ENCODE measurements at regions not wholly inside any gene's neighbourhood (a gene's known extent, or its start where the extent isn't known, plus 50 kb on each side); places are given as distances from the start of the nearest gene placed in this dataset.
A peak's percentile ranks its signal among the peaks of the same experiment; 100 is the strongest.

GRCh38 chr6:54991761-54992330 lies 145.3 kb downstream of the FAM83B start:
- no peak for DNase-seq
- 44% methylated on average over 1 of the region's 1 CpG for WGBS
- Histone ChIP-seq H3K4me1 (ENCODE audit: control insufficient read depth, insufficient read depth, low read length) (no peaks in the 10 kb centered on the region), H3K4me3 (ENCODE audit: low read length) (no peak overlapping the region), H3K27ac (ENCODE audit: low read length) (no peak overlapping the region), H3K9me3 (ENCODE audit: control insufficient read depth, low read length) (no peaks in the 10 kb centered on the region), H3K27me3 (ENCODE audit: control insufficient read depth, insufficient read depth) (no peaks in the 10 kb centered on the region)
- intact Hi-C loops (cut with DNase I), result no loop called here
- ATAC-seq, result peak in 1 of 2 donors; percentile 19

GRCh38 chr6:54992789-54993188 lies 146.2 kb downstream of the FAM83B start:
- Histone ChIP-seq H3K9me3 (ENCODE audit: control insufficient read depth, low read length) (no peaks in the 10 kb centered on the region), H3K27me3 (ENCODE audit: control insufficient read depth, insufficient read depth) (no peaks in the 10 kb centered on the region), H3K27ac (ENCODE audit: low read length) (no peak overlapping the region), H3K4me3 (ENCODE audit: low read length) (no peak overlapping the region), H3K4me1 (ENCODE audit: control insufficient read depth, insufficient read depth, low read length) (no peaks in the 10 kb centered on the region)
- DNase-seq (no peak), ATAC-seq (no peak)
- intact Hi-C loops (cut with DNase I), result no loop called here

GRCh38 chr6:54993294-54993693 lies 146.7 kb downstream of the FAM83B start:
- DNase-seq (no peak), ATAC-seq (no peak)
- WGBS, result 81% methylated on average over 4 of the region's 4 CpGs
- H3K4me1 ChIP-seq (ENCODE audit: control insufficient read depth, insufficient read depth, low read length), result no peaks in the 10 kb centered on the region
- intact Hi-C loops (cut with DNase I), result no loop called here
- no peak overlapping the region for H3K4me3 ChIP-seq (ENCODE audit: low read length)
- H3K9me3 ChIP-seq (ENCODE audit: control insufficient read depth, low read length), result no peaks in the 10 kb centered on the region
- H3K27ac ChIP-seq (ENCODE audit: low read length), result no peak overlapping the region
- no peaks in the 10 kb centered on the region for H3K27me3 ChIP-seq (ENCODE audit: control insufficient read depth, insufficient read depth)

- H3K27ac ChIP-seq (ENCODE audit: low read length), result no peak overlapping the region
- H3K4me3 ChIP-seq (ENCODE audit: low read length), result no peak overlapping the region
- 94% methylated on average over 2 of the region's 2 CpGs for WGBS
- no peaks in the 10 kb centered on the region for H3K27me3 ChIP-seq (ENCODE audit: control insufficient read depth, insufficient read depth)
- no peaks in the 10 kb centered on the region for H3K4me1 ChIP-seq (ENCODE audit: control insufficient read depth, insufficient read depth, low read length)
- ATAC-seq (no peak), DNase-seq (no peak)
- intact Hi-C loops (cut with DNase I), result no loop called here
- H3K9me3 ChIP-seq (ENCODE audit: control insufficient read depth, low read length), result no peaks in the 10 kb centered on the region
Measured at GRCh38 chr6:54993948-54994347, 147.4 kb downstream of the FAM83B start.

GRCh38 chr6:54998576-54998975 lies 152.0 kb downstream of the FAM83B start:
- Histone ChIP-seq H3K27me3 (ENCODE audit: control insufficient read depth, insufficient read depth) (no peaks in the 10 kb centered on the region), H3K9me3 (ENCODE audit: control insufficient read depth, low read length) (no peaks in the 10 kb centered on the region), H3K27ac (ENCODE audit: low read length) (no peak overlapping the region), H3K4me1 (ENCODE audit: control insufficient read depth, insufficient read depth, low read length) (no peaks in the 10 kb centered on the region), H3K4me3 (ENCODE audit: low read length) (no peak overlapping the region)
- no peak for ATAC-seq
- WGBS, result 73% methylated on average over 3 of the region's 3 CpGs
- intact Hi-C loops (cut with DNase I), result no loop called here
- DNase-seq, result no peak

GRCh38 chr6:55003719-55004430 lies 157.3 kb downstream of the FAM83B start:
- Histone ChIP-seq H3K4me3 (ENCODE audit: low read length) (no peak overlapping the region), H3K27ac (ENCODE audit: low read length) (no peak overlapping the region), H3K4me1 (ENCODE audit: control insufficient read depth, insufficient read depth, low read length) (no peaks in the 10 kb centered on the region), H3K27me3 (ENCODE audit: control insufficient read depth, insufficient read depth) (no peaks in the 10 kb centered on the region), H3K9me3 (ENCODE audit: control insufficient read depth, low read length) (no peaks in the 10 kb centered on the region)
- DNase-seq (no peak), ATAC-seq (peak; percentile 80 to 87)
- intact Hi-C loops (cut with DNase I), result no loop called here
- 33% methylated on average over 4 of the region's 4 CpGs for WGBS

GRCh38 chr6:55009131-55009530 lies 162.6 kb downstream of the FAM83B start:
- no peak overlapping the region for H3K4me3 ChIP-seq (ENCODE audit: low read length)
- WGBS, result 69% methylated on average over 8 of the region's 8 CpGs
- intact Hi-C loops (cut with DNase I), result no loop called here
- ATAC-seq, result no peak
- no peak overlapping the region for H3K27ac ChIP-seq (ENCODE audit: low read length)
- H3K27me3 ChIP-seq (ENCODE audit: control insufficient read depth, insufficient read depth), result no peaks in the 10 kb centered on the region
- no peaks in the 10 kb centered on the region for H3K9me3 ChIP-seq (ENCODE audit: control insufficient read depth, low read length)
- no peak for DNase-seq
- H3K4me1 ChIP-seq (ENCODE audit: control insufficient read depth, insufficient read depth, low read length), result no peaks in the 10 kb centered on the region

GRCh38 chr6:55011034-55011433 lies 163.3 kb upstream of the HCRTR2 start:
- Histone ChIP-seq H3K4me3 (ENCODE audit: low read length) (no peak overlapping the region), H3K4me1 (ENCODE audit: control insufficient read depth, insufficient read depth, low read length) (no peaks in the 10 kb centered on the region), H3K27me3 (ENCODE audit: control insufficient read depth, insufficient read depth) (no peaks in the 10 kb centered on the region), H3K9me3 (ENCODE audit: control insufficient read depth, low read length) (no peaks in the 10 kb centered on the region), H3K27ac (ENCODE audit: low read length) (no peak overlapping the region)
- DNase-seq, result no peak
- ATAC-seq, result no peak
- intact Hi-C loops (cut with DNase I), result no loop called here
- WGBS, result 71% methylated on average over 3 of the region's 3 CpGs

GRCh38 chr6:55012454-55012853 lies 161.9 kb upstream of the HCRTR2 start:
- WGBS, result 97% methylated on average over 4 of the region's 4 CpGs
- Histone ChIP-seq H3K4me3 (ENCODE audit: low read length) (no peak overlapping the region), H3K4me1 (ENCODE audit: control insufficient read depth, insufficient read depth, low read length) (no peaks in the 10 kb centered on the region), H3K27ac (ENCODE audit: low read length) (no peak overlapping the region), H3K9me3 (ENCODE audit: control insufficient read depth, low read length) (no peaks in the 10 kb centered on the region), H3K27me3 (ENCODE audit: control insufficient read depth, insufficient read depth) (no peaks in the 10 kb centered on the region)
- intact Hi-C loops (cut with DNase I), result no loop called here
- DNase-seq (no peak), ATAC-seq (no peak)

GRCh38 chr6:55014321-55015088 lies 159.8 kb upstream of the HCRTR2 start:
- ATAC-seq (no peak), DNase-seq (no peak)
- Histone ChIP-seq H3K4me1 (ENCODE audit: control insufficient read depth, insufficient read depth, low read length) (no peaks in the 10 kb centered on the region), H3K27ac (ENCODE audit: low read length) (no peak overlapping the region), H3K27me3 (ENCODE audit: control insufficient read depth, insufficient read depth) (no peaks in the 10 kb centered on the region), H3K9me3 (ENCODE audit: control insufficient read depth, low read length) (no peaks in the 10 kb centered on the region), H3K4me3 (ENCODE audit: low read length) (no peak overlapping the region)
- intact Hi-C loops (cut with DNase I), result no loop called here
- WGBS, result 65% methylated on average over 1 of the region's 1 CpG

GRCh38 chr6:55016261-55016660 lies 158.1 kb upstream of the HCRTR2 start:
- ATAC-seq (peak; percentile 50 to 57), DNase-seq (no peak)
- no peaks in the 10 kb centered on the region for H3K4me1 ChIP-seq (ENCODE audit: control insufficient read depth, insufficient read depth, low read length)
- no peaks in the 10 kb centered on the region for H3K27me3 ChIP-seq (ENCODE audit: control insufficient read depth, insufficient read depth)
- no peak overlapping the region for H3K4me3 ChIP-seq (ENCODE audit: low read length)
- H3K27ac ChIP-seq (ENCODE audit: low read length), result no peak overlapping the region
- no peaks in the 10 kb centered on the region for H3K9me3 ChIP-seq (ENCODE audit: control insufficient read depth, low read length)
- intact Hi-C loops (cut with DNase I), result no loop called here
- WGBS, result 52% methylated on average over 1 of the region's 1 CpG
